ENCODE measurements at regions not wholly inside any gene's neighbourhood (a gene's known extent, or its start where the extent isn't known, plus 50 kb on each side); places are given as distances from the start of the nearest gene placed in this dataset.
A peak's percentile ranks its signal among the peaks of the same experiment; 100 is the strongest.
"Not testable (repeated sequence)": the region's sequence is repeated elsewhere in the genome, so short reads cannot be mapped to it uniquely, and the experiment has no call there.

- DNase-seq (ENCODE audit: insufficient read length, low spot score) = no peak
- FAIRE-seq = no peak
Observed at GRCh38 chr15:87753539-87753938, 503.0 kb downstream of the NTRK3 start.

- peak; percentile 75 for DNase-seq (ENCODE audit: insufficient read length, low spot score)
- peak; percentile 51 for FAIRE-seq
Observed at GRCh38 chr15:87752250-87752951, 504.1 kb downstream of the NTRK3 start.

DNA sequence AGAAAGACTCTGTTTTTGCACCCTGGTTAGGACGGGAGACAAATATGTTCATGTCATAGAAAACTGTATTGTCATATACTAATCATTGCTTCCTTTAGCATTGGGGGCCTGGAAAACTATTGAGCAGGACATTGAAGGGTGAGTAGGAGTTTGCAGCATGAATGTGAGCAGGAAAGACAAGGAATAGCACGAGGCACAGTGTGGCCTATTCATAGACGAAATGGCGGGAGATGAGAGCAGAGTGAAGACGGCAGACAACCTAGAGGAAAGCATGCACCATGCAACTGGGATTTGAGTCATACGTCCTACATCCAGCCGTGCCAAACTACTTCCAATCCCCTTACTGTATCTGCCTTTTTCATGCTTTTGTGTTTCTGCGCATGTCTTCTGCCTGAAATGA, 508.1 kb downstream of the NTRK3 start:
- no peak for DNase-seq (ENCODE audit: insufficient read length, low spot score)

GRCh38 chr15:87747087-87747486, 509.5 kb downstream of the NTRK3 start:
- no peak for DNase-seq (ENCODE audit: insufficient read length, low spot score)
- no peak for FAIRE-seq

More for the DNA sequence above, 508.1 kb downstream of the NTRK3 start:
- no peak for FAIRE-seq

DNA sequence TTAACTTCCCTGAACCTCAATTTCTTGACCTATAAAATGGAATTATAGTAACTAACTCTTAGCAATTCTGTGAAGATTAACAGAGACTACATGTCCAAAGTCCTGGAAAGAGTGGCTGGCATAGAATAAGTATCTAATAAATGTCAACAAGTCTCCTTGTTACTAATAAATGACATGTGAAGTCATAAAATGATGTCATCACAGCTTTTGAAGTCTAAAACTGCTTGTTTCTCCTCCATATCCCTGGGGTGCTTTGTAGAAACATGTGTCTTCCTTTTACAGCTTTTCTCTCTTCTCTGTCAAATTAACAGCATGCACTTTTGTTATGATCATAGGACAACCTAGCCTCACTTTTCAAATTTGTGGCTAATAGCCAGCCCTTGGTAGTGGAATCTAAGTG, 510.2 kb downstream of the NTRK3 start:
- DNase-seq (ENCODE audit: insufficient read length, low spot score) (no peak), FAIRE-seq (no peak)

- FAIRE-seq = no peak
Observed at GRCh38 chr15:87744815-87745214, 511.7 kb downstream of the NTRK3 start.

GRCh38 chr15:87743562-87743961, 513.0 kb downstream of the NTRK3 start:
- FAIRE-seq = no peak
- DNase-seq (ENCODE audit: insufficient read length, low spot score) = no peak

More at GRCh38 chr15:87744815-87745214, 511.7 kb downstream of the NTRK3 start:
- DNase-seq (ENCODE audit: insufficient read length, low spot score) = no peak

GRCh38 chr15:87741350-87741749, 515.2 kb downstream of the NTRK3 start:
- DNase-seq (ENCODE audit: insufficient read length, low spot score) = no peak
- FAIRE-seq = no peak

DNA sequence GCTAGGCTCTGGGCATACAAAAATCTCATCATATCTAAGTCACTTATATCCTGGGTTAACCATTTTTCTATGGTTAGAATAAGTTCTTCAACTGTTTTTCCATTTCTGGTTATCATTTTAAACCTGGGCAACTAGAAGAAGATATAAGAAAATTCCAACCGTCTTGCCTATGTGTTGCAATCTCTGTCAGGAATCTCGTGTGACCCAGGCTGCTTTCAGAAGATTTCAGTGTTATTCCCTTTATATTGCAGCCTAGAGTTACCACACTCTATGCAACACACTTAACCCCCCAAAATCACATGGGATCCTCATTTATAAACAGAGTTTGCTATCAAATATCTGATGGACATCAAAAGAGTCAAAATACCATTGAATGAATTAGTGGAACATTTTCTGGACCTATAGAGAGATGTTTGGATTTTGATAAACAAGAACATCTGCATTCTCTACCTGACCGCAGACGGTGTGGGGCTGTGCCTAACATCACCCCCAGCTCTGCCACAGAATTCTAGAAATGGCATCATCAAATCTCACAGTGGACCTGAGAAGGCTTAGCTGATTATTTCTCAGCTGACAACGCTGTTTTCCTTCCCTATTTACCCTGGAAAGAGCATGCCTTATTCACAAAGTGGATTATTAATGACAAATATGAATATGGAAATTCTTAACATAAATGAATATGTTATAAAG, 515.7 kb downstream of the NTRK3 start:
- FAIRE-seq (no peak), DNase-seq (ENCODE audit: insufficient read length, low spot score) (no peak)

DNA sequence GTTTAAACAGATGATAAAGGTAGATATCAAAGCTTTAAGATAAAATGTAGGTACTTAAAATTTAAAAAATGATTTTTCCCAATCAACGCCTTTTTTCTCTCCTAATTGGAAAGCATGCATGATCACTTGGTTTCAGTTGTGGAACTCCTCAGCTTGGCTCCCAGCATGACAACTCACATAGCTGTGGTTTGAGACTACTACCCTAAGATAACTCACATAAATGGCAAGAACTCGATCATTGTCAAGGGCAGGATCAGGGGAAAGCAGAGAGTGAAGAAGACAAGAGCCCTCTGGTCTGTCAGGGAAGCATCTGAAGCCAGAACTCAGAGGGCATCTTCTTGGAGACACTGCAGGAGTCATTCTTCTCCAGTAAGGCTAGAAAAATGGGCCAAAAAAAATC, 516.7 kb downstream of the NTRK3 start:
- DNase-seq (ENCODE audit: insufficient read length, low spot score) (no peak), FAIRE-seq (no peak)

DNA sequence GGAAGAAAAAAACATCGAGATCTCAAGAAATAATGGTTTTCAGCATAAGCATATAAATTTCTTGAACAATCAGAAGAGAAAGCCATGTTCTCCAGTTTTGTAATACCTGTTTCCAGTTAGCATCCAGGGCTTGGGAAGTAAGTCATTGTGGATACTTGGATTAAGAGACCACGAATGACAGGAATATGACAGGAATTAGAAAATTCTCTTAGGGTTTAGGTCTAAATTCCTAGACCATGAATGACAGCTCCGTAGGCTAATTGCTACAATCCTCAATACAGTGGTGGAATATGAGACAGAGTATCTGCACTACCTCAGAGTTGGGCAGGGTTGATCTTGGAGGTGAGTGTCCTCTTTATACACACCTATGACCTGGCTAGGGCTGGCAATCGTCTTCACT, 517.5 kb downstream of the NTRK3 start:
- FAIRE-seq = no peak
- DNase-seq (ENCODE audit: insufficient read length, low spot score) = no peak

GRCh38 chr15:87737460-87737859, 519.1 kb downstream of the NTRK3 start:
- DNase-seq (ENCODE audit: insufficient read length, low spot score); FAIRE-seq: not testable (repeated sequence)

- DNase-seq (ENCODE audit: insufficient read length, low spot score) (no peak), FAIRE-seq (no peak)
Observed at GRCh38 chr15:87736891-87737389, 519.6 kb downstream of the NTRK3 start.

DNA sequence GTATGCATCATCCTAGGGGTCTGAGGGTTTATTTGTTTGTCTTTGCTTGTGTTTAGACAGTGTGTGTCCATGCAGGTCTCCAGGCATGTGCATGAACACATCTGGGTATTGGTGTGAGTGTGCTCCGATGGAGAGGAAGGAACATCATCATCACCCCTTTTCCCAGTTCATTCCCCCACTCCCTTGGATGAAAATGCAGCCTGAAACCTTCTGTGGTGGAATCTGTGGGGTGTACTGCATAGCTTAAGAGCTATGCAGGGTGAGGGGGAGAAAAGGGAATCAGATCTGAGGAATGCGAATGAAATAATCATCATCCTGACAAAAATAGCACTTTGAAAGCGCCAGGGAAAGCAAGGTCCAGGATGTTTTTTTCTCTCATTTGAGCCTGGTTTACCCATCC, 520.1 kb downstream of the NTRK3 start:
- no peak for DNase-seq (ENCODE audit: insufficient read length, low spot score)
- no peak for FAIRE-seq

GRCh38 chr15:87735522-87735921, 521.0 kb downstream of the NTRK3 start:
- FAIRE-seq = no peak
- DNase-seq (ENCODE audit: insufficient read length, low spot score) = no peak

DNA sequence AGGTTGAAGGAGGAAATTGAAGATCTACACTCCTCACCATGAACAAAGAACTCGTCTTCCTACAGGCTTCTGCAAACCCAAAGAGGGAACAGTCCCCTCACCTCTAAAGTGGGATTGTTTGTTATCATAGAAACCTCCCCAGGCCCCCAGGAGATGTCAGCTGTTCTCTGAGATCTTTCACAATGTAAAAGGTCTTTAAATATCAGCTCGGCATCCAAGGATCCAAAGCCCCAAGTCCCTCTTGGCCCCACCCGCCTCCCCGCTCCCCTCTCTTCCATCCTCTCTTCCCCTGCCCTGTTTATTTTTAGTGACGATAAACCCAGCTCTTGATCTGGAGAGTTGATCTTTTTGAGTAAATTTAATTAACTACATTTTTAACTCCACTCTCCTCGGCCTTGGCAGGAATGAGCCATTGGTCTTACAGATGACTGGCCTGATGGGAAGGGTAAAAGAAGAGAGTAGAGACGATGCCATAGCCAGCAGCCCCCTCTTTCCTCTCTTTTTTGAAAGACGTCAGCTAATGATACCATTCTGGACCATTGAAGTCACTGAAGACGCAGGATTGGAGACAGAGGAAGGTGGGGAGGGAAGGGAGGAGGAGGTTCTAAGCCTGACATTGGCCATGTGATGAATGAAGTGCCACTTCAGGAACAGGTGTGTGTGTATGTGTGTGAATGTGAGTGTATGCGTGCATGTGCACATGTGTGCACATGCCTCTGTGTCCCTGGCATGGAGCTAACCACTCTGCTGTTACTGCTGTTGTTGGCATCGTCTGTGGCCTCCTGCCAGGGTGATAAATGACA, 521.8 kb downstream of the NTRK3 start:
- DNase-seq (ENCODE audit: insufficient read length, low spot score) (no peak), FAIRE-seq (peak; percentile 60)

DNA sequence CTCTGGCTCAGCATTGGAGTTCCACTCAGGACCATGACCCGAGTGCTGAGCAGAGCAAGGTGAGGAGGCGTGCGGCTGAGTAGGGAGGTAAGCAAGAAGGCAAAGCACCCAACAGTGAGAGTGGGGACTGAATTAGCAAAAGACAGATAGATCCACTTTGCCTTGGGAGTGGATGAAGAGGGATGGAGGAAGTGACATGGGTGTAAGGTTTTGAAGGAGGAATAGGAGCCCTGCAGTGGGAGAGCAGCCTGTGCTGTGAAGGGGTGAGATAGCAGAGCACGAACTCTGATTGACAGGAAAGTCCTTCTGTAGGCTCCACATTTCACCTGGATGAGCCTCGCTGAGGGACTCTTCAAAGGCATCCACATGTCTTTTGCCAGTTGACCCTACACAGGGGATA, 522.6 kb downstream of the NTRK3 start:
- FAIRE-seq (no peak), DNase-seq (ENCODE audit: insufficient read length, low spot score) (no peak)

DNA sequence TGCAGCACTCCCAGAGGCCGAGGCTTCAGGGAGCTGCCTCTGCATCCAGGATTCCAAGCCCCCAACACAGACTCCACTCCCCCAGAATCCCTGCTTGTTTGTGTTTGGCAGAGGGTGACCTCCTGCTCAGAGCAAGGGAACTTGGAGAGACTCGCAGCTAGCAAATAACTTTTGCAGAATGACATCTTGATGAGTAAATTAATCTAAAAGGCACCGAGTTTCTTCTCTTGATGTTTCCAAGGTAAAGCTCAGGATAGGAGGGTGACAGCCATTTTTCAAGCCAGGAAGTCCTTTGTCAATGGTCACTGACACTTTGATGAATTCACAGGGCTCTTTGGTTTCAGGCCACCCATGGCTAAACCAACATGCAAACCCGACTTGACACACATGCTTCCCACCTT, 523.0 kb downstream of the NTRK3 start:
- FAIRE-seq (no peak), DNase-seq (ENCODE audit: insufficient read length, low spot score) (no peak)

DNA sequence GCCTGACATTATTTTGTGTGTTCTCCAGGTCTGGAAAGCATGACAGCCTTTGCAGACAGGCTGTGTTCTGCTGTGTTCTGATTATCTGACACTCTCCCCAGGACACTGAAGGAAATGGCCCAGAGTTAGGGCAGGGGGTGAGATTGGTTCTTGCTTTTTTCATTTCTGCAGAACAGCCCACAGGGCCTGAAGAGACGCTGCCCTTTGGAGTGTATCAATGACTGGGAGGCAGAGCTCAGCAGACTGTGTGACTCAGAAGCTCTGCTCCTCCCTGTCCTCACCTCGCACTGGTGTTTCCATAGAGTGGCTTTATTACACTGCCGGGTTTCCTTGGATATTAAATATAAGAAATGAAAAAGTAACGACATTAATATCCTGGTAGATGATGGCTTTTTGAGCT, 523.6 kb downstream of the NTRK3 start:
- no peak for DNase-seq (ENCODE audit: insufficient read length, low spot score)
- no peak for FAIRE-seq

DNA sequence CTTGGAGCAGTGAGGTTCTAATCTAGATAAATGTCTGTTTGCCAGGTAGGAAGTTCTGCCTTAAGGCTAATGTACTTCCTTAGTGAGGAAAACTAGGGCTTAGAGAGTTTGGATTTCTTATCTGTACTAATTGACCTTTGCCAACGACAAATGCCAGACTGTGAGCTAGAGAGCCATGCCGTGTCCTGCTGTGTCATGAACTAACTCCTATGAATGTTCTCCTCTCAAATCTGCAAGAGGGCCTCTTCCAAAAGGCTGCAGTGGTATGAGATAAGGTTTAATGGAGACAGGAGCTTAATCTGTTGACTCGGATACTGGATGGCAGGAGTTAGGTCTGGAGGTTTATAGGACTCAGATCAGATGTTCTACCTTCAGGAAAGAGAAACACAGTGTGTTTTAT, 524.9 kb downstream of the NTRK3 start:
- no peak for DNase-seq (ENCODE audit: insufficient read length, low spot score)
- no peak for FAIRE-seq

DNA sequence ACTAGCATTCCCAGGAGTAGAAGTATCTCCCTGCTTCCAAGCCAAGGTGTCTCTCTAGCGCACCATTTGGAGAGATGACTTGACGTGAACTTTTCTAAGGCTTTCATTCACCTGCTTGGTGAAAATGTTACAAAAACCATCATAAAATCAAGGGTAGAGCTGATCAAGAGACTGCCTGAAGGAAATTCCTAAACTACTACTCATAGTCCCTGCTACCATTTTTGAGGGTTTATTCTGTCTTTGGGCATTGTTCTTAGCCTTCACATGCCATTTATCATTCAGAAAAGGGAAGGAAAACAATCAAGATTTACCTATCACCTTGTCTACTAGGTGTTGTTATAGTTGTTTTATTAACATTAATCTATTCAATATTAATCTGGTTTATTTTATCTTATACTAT, 525.8 kb downstream of the NTRK3 start:
- FAIRE-seq = no peak
- DNase-seq (ENCODE audit: insufficient read length, low spot score) = no peak
